ENCODE measurements at regions not wholly inside any gene's neighbourhood (a gene's known extent, or its start where the extent isn't known, plus 50 kb on each side); places are given as distances from the start of the nearest gene placed in this dataset.

DNA sequence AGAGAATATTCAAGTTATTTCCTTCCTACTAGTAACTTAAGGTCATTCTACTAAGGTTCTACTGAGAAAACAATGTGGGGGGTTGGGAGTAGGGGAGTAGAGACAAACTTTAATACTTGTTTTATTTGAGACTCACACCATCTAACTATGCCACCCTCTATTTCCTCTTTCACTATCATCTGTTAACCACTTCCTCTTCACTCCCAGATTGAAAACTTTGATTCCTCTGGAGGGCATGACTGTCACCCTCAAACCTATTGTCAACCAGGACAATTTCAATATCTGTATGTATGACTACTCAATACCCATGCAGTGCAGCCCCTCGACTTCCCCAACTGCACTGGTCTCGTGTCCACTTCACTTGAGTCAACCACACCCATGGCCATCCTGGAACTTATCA lies 165.6 kb upstream of the POGK start:
- no peak overlapping the region for H3K27ac ChIP-seq (ENCODE audit: low read depth, low read length)
- H4K20me1 ChIP-seq (ENCODE audit: control insufficient read depth, insufficient read depth, low read depth, low read length): no peaks in the 10 kb centered on the region
- H3K4me3 ChIP-seq (ENCODE audit: low read length): no peak overlapping the region
- H3K79me2 ChIP-seq (ENCODE audit: control insufficient read depth, low read length): no peaks in the 10 kb centered on the region
- H3K9me2 ChIP-seq (replicated peaks; ENCODE audit: control insufficient read depth, low read length): no peaks in the 10 kb centered on the region
- H3K27me3 ChIP-seq (ENCODE audit: control insufficient read depth, low read length): no peaks in the 10 kb centered on the region
- no peak overlapping the region for H3K4me2 ChIP-seq (ENCODE audit: low read length)
- no peak for TF ChIP-seq EZH2phosphoT487 (IDR thresholded peaks at IDR 0.05; ENCODE audit: borderline replicate concordance, low read length)
- TF ChIP-seq, protein P1, sequence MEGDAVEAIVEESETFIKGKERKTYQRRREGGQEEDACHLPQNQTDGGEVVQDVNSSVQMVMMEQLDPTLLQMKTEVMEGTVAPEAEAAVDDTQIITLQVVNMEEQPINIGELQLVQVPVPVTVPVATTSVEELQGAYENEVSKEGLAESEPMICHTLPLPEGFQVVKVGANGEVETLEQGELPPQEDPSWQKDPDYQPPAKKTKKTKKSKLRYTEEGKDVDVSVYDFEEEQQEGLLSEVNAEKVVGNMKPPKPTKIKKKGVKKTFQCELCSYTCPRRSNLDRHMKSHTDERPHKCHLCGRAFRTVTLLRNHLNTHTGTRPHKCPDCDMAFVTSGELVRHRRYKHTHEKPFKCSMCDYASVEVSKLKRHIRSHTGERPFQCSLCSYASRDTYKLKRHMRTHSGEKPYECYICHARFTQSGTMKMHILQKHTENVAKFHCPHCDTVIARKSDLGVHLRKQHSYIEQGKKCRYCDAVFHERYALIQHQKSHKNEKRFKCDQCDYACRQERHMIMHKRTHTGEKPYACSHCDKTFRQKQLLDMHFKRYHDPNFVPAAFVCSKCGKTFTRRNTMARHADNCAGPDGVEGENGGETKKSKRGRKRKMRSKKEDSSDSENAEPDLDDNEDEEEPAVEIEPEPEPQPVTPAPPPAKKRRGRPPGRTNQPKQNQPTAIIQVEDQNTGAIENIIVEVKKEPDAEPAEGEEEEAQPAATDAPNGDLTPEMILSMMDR (IDR thresholded peaks at IDR 0.05; ENCODE audit: low read depth, low read length, poor library complexity, severe bottlenecking): no peak
- H3K4me1 ChIP-seq (ENCODE audit: control insufficient read depth, low read length): peaks cover 8% of the 10 kb centered on the region
- H3F3A ChIP-seq (ENCODE audit: control insufficient read depth, insufficient read depth): no peaks in the 10 kb centered on the region
- H3K36me3 ChIP-seq (ENCODE audit: control insufficient read depth, low read length): no peaks in the 10 kb centered on the region
- no peaks in the 10 kb centered on the region for H3K9me3 ChIP-seq (ENCODE audit: control insufficient read depth, insufficient read depth, low read length)

DNA sequence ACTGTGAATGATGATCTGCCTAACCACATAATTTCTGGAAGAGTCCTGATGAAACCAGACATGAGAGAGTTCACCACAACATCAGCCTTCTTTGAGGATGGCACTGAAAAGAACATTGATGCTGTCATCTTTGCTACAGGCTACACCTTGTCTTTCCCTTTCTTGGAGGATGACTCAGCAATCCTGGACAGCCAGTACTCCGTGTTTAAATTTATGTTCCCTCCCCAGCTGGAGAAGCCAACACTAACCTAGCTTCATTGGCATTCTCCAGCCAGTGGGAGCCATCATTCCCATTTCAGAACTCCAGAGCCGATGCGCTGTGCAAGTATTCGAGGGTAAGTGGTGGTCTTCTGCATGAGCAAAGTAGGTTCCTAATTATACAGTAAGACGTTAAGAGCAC lies 164.1 kb upstream of the POGK start:
- Histone ChIP-seq H3K9me3 (ENCODE audit: control insufficient read depth, insufficient read depth, low read length) (no peaks in the 10 kb centered on the region), H3K27ac (ENCODE audit: low read depth, low read length) (no peak overlapping the region), H3K4me3 (ENCODE audit: low read length) (no peak overlapping the region), H3K9me2 (replicated peaks; ENCODE audit: control insufficient read depth, low read length) (no peaks in the 10 kb centered on the region), H3F3A (ENCODE audit: control insufficient read depth, insufficient read depth) (no peaks in the 10 kb centered on the region), H3K4me1 (ENCODE audit: control insufficient read depth, low read length) (peaks cover 8% of the 10 kb centered on the region), H3K79me2 (ENCODE audit: control insufficient read depth, low read length) (no peaks in the 10 kb centered on the region), H3K36me3 (ENCODE audit: control insufficient read depth, low read length) (no peaks in the 10 kb centered on the region), H3K27me3 (ENCODE audit: control insufficient read depth, low read length) (no peaks in the 10 kb centered on the region), H3K4me2 (ENCODE audit: low read length) (no peak overlapping the region), H4K20me1 (ENCODE audit: control insufficient read depth, insufficient read depth, low read depth, low read length) (no peaks in the 10 kb centered on the region)
- TF ChIP-seq, protein P1 (IDR thresholded peaks at IDR 0.05; ENCODE audit: low read depth, low read length, poor library complexity, severe bottlenecking): no peak
- TF ChIP-seq EZH2phosphoT487 (IDR thresholded peaks at IDR 0.05; ENCODE audit: borderline replicate concordance, low read length): no peak

DNA sequence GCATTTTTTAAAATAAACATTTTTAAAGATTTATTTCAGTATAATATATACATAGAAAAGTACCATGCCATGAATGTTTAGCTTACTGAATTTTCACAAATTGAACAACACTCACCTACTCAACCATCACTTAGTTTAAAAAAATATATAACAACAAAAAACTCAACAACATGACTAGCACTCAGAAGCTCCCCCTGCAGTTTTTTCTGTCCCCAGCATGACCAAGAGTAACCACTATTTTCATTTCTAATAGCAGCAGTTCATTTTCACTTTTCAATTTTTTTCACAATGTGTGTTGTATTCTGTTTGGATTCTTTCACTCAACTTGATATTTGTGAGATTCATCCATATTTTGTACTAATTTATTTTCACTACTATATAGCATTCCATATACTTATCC lies 162.3 kb upstream of the POGK start:
- TF ChIP-seq, protein P1 (IDR thresholded peaks at IDR 0.05; ENCODE audit: low read depth, low read length, poor library complexity, severe bottlenecking): no peak
- no peak for TF ChIP-seq EZH2phosphoT487 (IDR thresholded peaks at IDR 0.05; ENCODE audit: borderline replicate concordance, low read length)
- no peaks in the 10 kb centered on the region for H3K9me2 ChIP-seq (replicated peaks; ENCODE audit: control insufficient read depth, low read length)
- H3K27me3 ChIP-seq (ENCODE audit: control insufficient read depth, low read length): 0 out of 2 replicates have a peak, but pooled peaks cover 3% of the 10 kb centered on the region
- no peaks in the 10 kb centered on the region for H3F3A ChIP-seq (ENCODE audit: control insufficient read depth, insufficient read depth)
- no peaks in the 10 kb centered on the region for H3K9me3 ChIP-seq (ENCODE audit: control insufficient read depth, insufficient read depth, low read length)
- peaks cover 8% of the 10 kb centered on the region for H3K4me1 ChIP-seq (ENCODE audit: control insufficient read depth, low read length)
- no peaks in the 10 kb centered on the region for H3K36me3 ChIP-seq (ENCODE audit: control insufficient read depth, low read length)
- no peaks in the 10 kb centered on the region for H4K20me1 ChIP-seq (ENCODE audit: control insufficient read depth, insufficient read depth, low read depth, low read length)
- H3K4me2 ChIP-seq (ENCODE audit: low read length): no peak overlapping the region
- no peak overlapping the region for H3K27ac ChIP-seq (ENCODE audit: low read depth, low read length)
- no peak overlapping the region for H3K4me3 ChIP-seq (ENCODE audit: low read length)
- no peaks in the 10 kb centered on the region for H3K79me2 ChIP-seq (ENCODE audit: control insufficient read depth, low read length)

DNA sequence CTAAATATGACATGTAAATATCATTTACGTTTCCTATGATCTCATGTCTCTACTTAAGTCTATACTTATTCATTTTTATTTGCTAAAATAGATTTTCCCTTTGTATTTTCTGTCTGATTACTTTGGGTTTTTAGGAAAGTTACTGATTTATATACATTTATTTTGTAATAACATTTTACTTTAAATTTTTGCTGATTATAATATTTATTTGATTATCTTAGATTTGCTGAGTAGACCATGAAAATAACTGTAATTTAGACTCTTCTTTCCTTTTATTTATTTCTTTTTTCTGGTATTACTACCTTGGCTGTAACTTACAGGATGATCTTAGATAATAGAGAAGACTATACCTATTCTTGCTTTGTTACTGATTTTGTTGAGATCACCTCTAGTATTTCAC lies 159.9 kb upstream of the POGK start:
- H3K27ac ChIP-seq (ENCODE audit: low read depth, low read length): no peak overlapping the region
- TF ChIP-seq, protein P1 (IDR thresholded peaks at IDR 0.05; ENCODE audit: low read depth, low read length, poor library complexity, severe bottlenecking): no peak
- no peak for TF ChIP-seq EZH2phosphoT487 (IDR thresholded peaks at IDR 0.05; ENCODE audit: borderline replicate concordance, low read length)
- H3F3A ChIP-seq (ENCODE audit: control insufficient read depth, insufficient read depth): no peaks in the 10 kb centered on the region
- no peaks in the 10 kb centered on the region for H3K4me1 ChIP-seq (ENCODE audit: control insufficient read depth, low read length)
- H3K36me3 ChIP-seq (ENCODE audit: control insufficient read depth, low read length): no peaks in the 10 kb centered on the region
- H3K4me2 ChIP-seq (ENCODE audit: low read length): no peak overlapping the region
- H3K9me2 ChIP-seq (replicated peaks; ENCODE audit: control insufficient read depth, low read length): no peaks in the 10 kb centered on the region
- no peak overlapping the region for H3K4me3 ChIP-seq (ENCODE audit: low read length)
- H3K9me3 ChIP-seq (ENCODE audit: control insufficient read depth, insufficient read depth, low read length): no peaks in the 10 kb centered on the region
- no peaks in the 10 kb centered on the region for H3K79me2 ChIP-seq (ENCODE audit: control insufficient read depth, low read length)
- no peaks in the 10 kb centered on the region for H4K20me1 ChIP-seq (ENCODE audit: control insufficient read depth, insufficient read depth, low read depth, low read length)
- H3K27me3 ChIP-seq (ENCODE audit: control insufficient read depth, low read length): 0 out of 2 replicates have a peak, but pooled peaks cover 3% of the 10 kb centered on the region
